ENCODE measurements at regions not wholly inside any gene's neighbourhood (a gene's known extent, or its start where the extent isn't known, plus 50 kb on each side); places are given as distances from the start of the nearest gene placed in this dataset.
"Not testable (repeated sequence)": the region's sequence is repeated elsewhere in the genome, so short reads cannot be mapped to it uniquely, and the experiment has no call there.

- Histone ChIP-seq H3K4me1 (peaks cover 29% of the 10 kb centered on the region), H3K4me3 (no peak overlapping the region), H3K36me3 (ENCODE audit: low read depth, missing control alignments) (no peaks in the 10 kb centered on the region), H3K27me3 (no peaks in the 10 kb centered on the region), H3K27ac (no peak overlapping the region), H3K9me3 (no peaks in the 10 kb centered on the region)
- DNase-seq: no peak
- WGBS, 2 donors: 78 to 83% methylated on average over 23 to 32 of the region's 32 CpGs
- intact Hi-C loops (cut with DNase I; ENCODE audit: low total_unique reads): no loop called here
- TF ChIP-seq POLR2A (IDR thresholded peaks at IDR 0.05) (no peak), CTCF (IDR thresholded peaks at IDR 0.05) (no peak)
Measured at GRCh38 chr2:131656816-131657633, 129.3 kb downstream of the CCDC74A start.

GRCh38 chr2:131657895-131658768 lies 130.4 kb downstream of the CCDC74A start:
- peaks cover 29% of the 10 kb centered on the region for H3K4me1 ChIP-seq

GRCh38 chr2:131658769-131659131 lies 131.1 kb downstream of the CCDC74A start:
- H3K9me3 ChIP-seq: no peaks in the 10 kb centered on the region
- H3K36me3 ChIP-seq (ENCODE audit: low read depth, missing control alignments): no peaks in the 10 kb centered on the region
- H3K4me3 ChIP-seq: no peak overlapping the region
- WGBS, 2 donors: 48 to 83% methylated on average over 6 to 16 of the region's 16 CpGs
- TF ChIP-seq CTCF (IDR thresholded peaks at IDR 0.05) (no peak), POLR2A (IDR thresholded peaks at IDR 0.05) (no peak)
- peak overlapping the region; percentile 65 to 76 for H3K27ac ChIP-seq
- no peaks in the 10 kb centered on the region for H3K27me3 ChIP-seq
- intact Hi-C loops (cut with DNase I; ENCODE audit: low total_unique reads): no loop called here
- peaks cover 29% of the 10 kb centered on the region for H3K4me1 ChIP-seq
- DNase-seq: no peak

More at GRCh38 chr2:131657895-131658768, 130.4 kb downstream of the CCDC74A start:
- WGBS, 2 donors: 77 to 79% methylated on average over 16 to 47 of the region's 49 CpGs
- no peak for TF ChIP-seq POLR2A (IDR thresholded peaks at IDR 0.05)
- TF ChIP-seq CTCF (IDR thresholded peaks at IDR 0.05): no peak
- no peaks in the 10 kb centered on the region for H3K9me3 ChIP-seq
- H3K36me3 ChIP-seq (ENCODE audit: low read depth, missing control alignments): no peaks in the 10 kb centered on the region
- no peak for DNase-seq
- intact Hi-C loops (cut with DNase I; ENCODE audit: low total_unique reads): no loop called here
- no peak overlapping the region for H3K4me3 ChIP-seq
- no peaks in the 10 kb centered on the region for H3K27me3 ChIP-seq
- peak overlapping the region; percentile 65 to 76 for H3K27ac ChIP-seq

GRCh38 chr2:131659168-131659572 lies 131.5 kb downstream of the CCDC74A start:
- no peaks in the 10 kb centered on the region for H3K9me3 ChIP-seq
- no peaks in the 10 kb centered on the region for H3K27me3 ChIP-seq
- no peak overlapping the region for H3K4me3 ChIP-seq
- WGBS, 2 donors: 19 to 37% methylated on average over 8 of the region's 8 CpGs
- H3K4me1 ChIP-seq: peaks cover 29% of the 10 kb centered on the region
- no peaks in the 10 kb centered on the region for H3K36me3 ChIP-seq (ENCODE audit: low read depth, missing control alignments)
- peak; percentile 74 for DNase-seq
- TF ChIP-seq CTCF (IDR thresholded peaks at IDR 0.05) (no peak), POLR2A (IDR thresholded peaks at IDR 0.05) (no peak)
- intact Hi-C loops (cut with DNase I; ENCODE audit: low total_unique reads): no loop called here
- H3K27ac ChIP-seq: peak overlapping the region; percentile 65 to 76

GRCh38 chr2:131661101-131661782 lies 133.6 kb downstream of the CCDC74A start:
- H3K27me3 ChIP-seq; intact Hi-C loops (cut with DNase I; ENCODE audit: low total_unique reads); H3K36me3 ChIP-seq (ENCODE audit: low read depth, missing control alignments); H3K4me3 ChIP-seq; H3K9me3 ChIP-seq: not testable (repeated sequence)
- DNase-seq: peak; percentile 77
- peak overlapping the region in 1 of 2 donors; percentile 45 for H3K27ac ChIP-seq
- 32 to 46% methylated on average over 8 of the region's 8 CpGs for WGBS, 2 donors
- peaks cover 29% of the 10 kb centered on the region for H3K4me1 ChIP-seq

- DNase-seq; H3K27me3 ChIP-seq; H3K9me3 ChIP-seq; H3K36me3 ChIP-seq (ENCODE audit: low read depth, missing control alignments); intact Hi-C loops (cut with DNase I; ENCODE audit: low total_unique reads); H3K4me3 ChIP-seq: not testable (repeated sequence)
- peaks cover 29% of the 10 kb centered on the region for H3K4me1 ChIP-seq
- H3K27ac ChIP-seq: peak overlapping the region in 1 of 2 donors; percentile 45
- WGBS, 2 donors: 86% methylated on average over 5 of the region's 5 CpGs
Measured at GRCh38 chr2:131661884-131662535, 134.3 kb downstream of the CCDC74A start.

GRCh38 chr2:131663501-131663900 lies 135.8 kb downstream of the CCDC74A start:
- whole genome bisulfite sequencing, 2 donors: 87 to 90% methylated on average over 5 of the region's 5 CpGs
- intact Hi-C loops (cut with DNase I; ENCODE audit: low total_unique reads): not testable (repeated sequence)

More at GRCh38 chr2:131663501-131663900, 135.8 kb downstream of the CCDC74A start:
- not testable (repeated sequence) for H3K9me3 ChIP-seq; H3K27me3 ChIP-seq; H3K27ac ChIP-seq; H3K36me3 ChIP-seq (ENCODE audit: low read depth, missing control alignments); H3K4me3 ChIP-seq; DNase-seq
- peaks cover 40% of the 10 kb centered on the region for H3K4me1 ChIP-seq

Measured in testis (tissue), 2 donors.